Glomerular visceral epithelial cell (primary cell): ENCODE measurements at regions not wholly inside any gene's neighbourhood (a gene's known extent, or its start where the extent isn't known, plus 50 kb on each side); places are given as distances from the start of the nearest gene placed in this dataset.

ENCODE experiments used
- DNase-seq: peaks from one replicate; pipeline ENCODE4 v3.0.0-alpha.2; 2016; ENCODE audit errors: extremely low spot score

DNA sequence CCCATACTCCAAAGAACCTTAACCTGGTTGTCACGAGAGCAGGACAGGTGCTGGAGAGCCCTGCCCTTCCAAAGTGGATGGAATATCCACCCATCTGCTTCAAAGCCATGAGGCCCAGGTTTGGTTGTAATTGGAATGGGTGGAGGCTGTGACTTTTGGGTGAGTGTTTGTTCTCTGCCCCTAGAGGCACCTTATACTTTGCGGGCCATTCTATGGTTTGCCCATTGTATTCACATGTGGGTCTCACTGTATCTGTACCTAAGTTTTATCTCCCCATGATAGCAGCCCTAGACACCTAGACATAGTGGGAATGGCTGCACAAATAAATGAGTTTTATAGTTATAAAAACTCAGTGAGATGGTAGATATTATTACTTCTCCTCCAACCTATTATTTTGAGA is 67.1 kb upstream of the NAA20 start:
- no peak for DNase-seq

DNA sequence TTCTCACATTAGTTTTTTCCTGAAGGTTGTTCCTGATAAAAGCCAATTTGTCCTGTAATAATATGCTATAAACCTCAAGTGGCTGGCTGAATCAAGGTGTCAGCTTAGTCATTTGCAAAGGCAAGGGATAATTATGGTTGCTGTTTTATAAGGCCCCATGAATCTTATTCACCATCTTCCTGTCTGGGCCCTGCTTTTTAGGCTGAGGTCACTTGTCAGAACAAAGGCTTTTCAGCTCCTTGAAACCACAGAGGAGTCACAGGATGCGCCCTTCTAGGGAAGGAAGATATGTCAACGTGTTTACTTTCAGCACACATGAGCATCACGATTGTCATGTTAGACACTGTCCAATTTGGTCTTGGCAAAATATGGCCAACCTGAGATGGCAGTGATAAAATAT is 64.8 kb upstream of the NAA20 start:
- peak; percentile 25 for DNase-seq

DNA sequence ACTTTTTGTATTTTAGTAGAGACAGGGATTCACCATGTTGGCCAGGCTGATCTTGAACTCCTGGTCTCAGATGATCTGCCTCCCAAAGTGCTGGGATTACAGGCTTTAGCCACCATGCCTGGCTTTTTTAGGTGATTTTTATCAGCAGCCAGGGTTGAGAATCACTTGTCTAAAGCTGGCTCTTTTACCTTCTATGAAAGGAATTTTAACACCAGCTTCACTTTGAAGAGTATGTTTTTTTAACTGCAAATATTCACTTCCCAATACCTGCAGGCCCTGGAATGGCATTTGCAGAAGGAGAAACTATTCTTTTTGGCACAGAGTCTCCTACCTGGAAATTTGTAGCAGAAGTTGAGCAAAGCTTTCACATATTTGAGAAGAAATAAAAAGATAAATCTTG is 63.6 kb upstream of the NAA20 start:
- no peak for DNase-seq

DNA sequence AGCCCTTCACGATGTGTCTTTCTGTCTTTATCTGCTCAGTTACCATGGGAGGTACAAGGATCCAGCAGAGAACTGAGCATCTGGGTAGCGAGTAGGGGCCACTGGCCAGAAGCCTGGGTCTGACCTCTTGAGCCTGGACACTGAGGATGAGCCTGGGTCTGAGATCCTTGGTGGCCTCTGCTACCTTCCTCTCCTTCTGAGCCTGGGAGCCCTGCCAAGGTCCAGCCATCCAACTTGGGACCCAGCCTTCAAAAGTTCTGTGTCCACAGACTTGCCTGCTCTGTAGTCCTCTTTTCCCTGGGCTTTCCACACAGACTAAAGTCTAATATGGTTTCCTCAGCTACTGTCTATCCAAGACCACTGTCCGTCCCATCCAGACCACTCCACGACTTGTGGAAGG is 60.2 kb upstream of the NAA20 start:
- no peak for DNase-seq

DNA sequence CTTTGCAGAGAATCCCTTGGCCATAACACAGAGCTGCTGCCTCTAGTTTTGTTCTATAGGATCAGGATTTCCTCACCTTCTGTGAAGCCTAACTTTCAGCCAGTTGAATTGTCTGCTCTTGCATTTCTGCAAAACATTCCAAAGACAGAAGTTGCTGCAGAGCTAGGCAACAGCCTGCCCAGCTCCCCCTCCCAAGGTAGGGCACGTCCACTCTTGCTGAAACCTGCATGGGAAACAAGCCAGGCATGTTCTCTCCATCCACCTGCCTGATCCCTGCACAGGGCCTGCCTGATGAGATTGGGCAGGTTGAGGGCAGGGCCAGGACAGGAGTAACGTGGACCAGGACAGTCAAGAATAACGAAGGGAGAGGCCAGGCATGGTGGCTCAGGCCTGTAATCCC is 58.9 kb upstream of the NAA20 start:
- no peak for DNase-seq

DNA sequence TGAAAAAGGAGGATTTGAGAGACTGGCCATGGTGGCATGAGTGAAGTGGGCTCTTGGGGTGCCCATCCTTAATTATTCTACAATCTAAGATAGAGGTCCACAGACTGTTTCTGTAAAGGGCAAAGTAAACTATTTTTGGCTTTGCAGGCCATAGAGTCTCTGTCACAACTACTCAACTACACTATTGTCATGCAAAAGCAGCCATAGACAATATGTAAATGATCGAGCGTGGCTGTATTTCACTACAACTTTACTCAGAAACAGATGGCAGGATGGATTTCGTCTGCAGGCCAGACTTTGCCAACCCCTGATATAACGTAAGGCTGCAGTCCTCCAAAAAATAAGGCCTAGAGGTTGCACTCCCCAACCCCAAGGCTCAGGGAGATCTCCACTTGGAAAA is 58.2 kb upstream of the NAA20 start:
- DNase-seq: no peak

DNA sequence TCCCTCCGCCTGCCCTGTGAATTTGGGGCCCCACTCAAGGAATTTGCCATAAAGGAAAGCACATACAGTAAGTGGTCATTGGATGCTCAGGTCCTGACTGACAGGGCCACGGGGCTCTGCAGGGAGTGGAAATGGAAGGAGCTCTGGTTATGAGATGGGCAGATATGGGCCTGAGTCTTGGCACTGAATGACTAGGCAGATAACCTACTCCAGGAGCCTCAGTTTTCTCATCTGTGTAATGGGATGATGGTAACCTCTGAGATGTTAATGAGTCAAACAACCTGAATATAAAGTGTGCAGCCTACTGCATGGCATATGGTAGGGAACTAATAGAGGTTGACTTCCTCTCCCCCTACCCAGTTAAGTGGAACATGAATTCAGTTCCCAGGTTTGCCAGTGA is 56.4 kb upstream of the NAA20 start:
- no peak for DNase-seq

DNA sequence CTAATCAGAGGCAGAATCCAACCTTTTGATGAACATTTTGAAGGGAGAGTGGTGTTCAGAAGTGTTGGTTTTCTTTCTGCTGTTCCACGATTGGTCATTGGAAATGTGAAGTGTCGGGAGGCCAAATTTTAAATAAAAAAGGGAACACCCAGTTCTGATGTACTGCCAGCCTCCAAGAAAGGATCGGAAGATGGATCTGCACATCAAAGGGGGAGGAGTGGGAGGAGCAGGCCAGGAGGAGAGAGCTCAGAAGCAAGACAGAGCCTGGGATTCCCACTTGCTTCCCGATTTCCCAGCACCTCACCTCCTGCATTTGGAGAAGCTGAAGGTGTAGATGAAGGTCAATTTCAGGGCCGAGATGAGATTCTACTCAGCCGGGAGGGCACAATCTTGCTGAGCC is 55.9 kb upstream of the NAA20 start:
- no peak for DNase-seq

DNA sequence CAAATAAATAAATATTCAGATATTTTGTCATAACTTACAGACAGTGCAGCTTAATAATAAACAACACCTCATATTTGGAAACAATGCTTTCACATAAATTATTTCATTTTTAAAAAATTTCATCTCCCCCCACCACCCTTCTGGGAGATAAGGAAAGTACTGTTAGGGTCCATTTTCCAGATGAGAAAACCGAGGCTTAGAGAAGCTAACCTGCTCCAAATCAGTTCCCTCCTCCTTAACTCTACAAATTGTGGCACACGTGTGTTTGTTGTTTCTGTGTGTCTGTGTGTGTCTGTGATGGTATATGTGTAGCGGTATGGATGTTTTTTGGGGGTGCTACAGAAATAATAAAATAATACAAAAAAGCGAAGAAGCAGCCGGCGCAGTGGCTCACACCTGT is 54.2 kb upstream of the NAA20 start:
- no peak for DNase-seq

DNA sequence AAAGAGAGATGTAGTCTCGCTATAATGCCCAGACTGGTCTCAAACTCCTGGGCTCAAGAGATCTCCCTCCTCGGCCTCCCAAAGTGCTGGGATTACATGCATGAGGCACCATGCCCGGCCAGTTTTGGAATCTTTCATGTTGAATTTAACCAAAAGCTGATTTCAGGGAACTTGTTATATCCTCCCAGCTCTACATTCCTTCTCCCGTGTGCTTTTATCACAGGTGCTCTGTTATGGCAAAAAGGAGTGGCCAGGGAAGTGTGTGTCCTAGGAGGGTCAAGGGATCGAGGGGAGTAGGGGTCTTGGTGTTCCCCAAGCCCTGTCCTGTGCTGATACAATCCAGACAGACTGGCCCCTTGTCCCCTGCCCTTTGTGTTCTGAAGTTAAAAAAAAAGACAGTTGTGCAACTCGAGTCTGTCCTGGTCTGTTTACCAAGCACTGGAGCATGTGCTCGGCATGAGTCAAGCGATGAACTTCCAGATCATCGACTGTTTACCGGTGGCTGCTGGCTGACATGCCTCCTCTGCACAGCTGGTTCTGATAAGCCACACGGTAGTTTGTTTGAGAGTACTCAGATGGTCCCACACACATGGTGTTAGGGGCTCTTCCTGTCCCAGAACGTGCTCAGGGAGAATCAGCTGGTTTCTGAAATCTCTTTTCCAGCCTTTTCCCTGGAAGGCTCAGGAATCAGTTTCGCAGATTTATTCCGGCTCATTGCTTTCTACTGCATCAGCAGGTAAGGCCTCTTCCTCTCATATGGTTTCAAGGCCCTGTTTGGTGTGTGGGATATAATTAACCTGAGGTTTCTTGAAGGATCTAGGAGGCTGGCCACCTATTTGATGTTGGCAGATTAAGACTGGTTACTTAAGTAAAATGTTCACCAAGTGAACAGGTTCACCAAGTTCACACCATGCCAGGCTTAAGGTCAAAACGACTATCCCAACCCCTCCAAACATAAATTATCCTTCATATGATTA is 52.6 kb upstream of the NAA20 start:
- peak; percentile 83 for DNase-seq

DNA sequence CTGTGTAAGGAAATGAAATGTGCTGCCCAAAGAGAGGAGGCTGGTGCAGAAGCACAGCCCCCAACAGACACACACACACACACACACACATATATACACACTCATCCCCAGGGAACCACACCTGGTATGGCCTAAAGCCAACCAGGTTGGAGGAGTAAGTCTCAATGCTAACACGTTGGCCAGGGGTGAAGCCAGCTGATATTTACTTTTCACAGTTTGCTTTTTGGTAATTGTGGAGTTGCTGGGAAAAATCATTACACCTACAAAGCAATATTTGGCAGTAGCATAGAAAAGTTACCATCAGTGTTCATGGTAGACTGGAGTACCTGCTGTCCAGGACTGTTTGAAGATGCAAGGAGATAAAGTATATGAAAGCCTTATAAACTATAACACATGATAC is 50.3 kb upstream of the NAA20 start:
- no peak for DNase-seq
